ENCODE measurements at regions not wholly inside any gene's neighbourhood (a gene's known extent, or its start where the extent isn't known, plus 50 kb on each side); places are given as distances from the start of the nearest gene placed in this dataset.

DNA sequence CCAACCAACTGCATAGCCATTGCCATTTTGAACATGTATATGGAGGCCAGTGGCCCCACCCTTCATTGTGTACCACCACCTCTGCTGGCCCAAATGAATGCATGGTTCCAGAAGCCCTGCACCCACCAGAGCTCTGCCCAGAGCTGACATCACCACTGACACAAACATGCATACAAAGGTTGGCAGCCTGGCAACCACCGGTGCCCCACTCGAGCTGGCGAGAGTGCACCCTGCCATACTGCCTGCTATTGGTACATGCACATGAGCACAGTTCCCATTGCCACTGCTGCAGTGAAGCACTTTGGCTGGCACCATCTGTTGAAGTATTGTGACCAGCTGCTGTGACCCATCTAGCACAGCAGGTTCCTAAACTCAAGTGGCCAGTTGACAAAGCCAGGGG lies 1564.9 kb downstream of the OLFM4 start:
- Histone ChIP-seq H3K14ac (ENCODE audit: insufficient read length) (no peak overlapping the region), H2BK15ac (ENCODE audit: low read length) (no peak overlapping the region), H3K79me1 (ENCODE audit: low read depth, low read length) (no peaks in the 10 kb centered on the region), H3K23ac (ENCODE audit: insufficient read length) (no peak overlapping the region), H4K20me1 (replicated peaks in 1 of 2; ENCODE audit: control insufficient read depth in 1 of 2, insufficient read depth in 2 of 2, low read length in 2 of 2) (no peaks in the 10 kb centered on the region), H3K4ac (replicated peaks; ENCODE audit: insufficient read length, low read depth, low read length) (no peak overlapping the region), H3K18ac (ENCODE audit: extremely low read depth, low read length) (no peak overlapping the region), H2BK20ac (ENCODE audit: low read length) (no peak overlapping the region), H3K27me3 (replicated peaks in 1 of 4; ENCODE audit: control insufficient read depth in 3 of 4, extremely low read depth in 1 of 4, insufficient read depth in 3 of 4, low read length in 3 of 4) (no peaks in the 10 kb centered on the region), H3K9me3 (ENCODE audit: insufficient read depth in 2 of 2, low read depth in 1 of 2, low read length in 1 of 2) (no peaks in the 10 kb centered on the region), H3K4me2 (ENCODE audit: insufficient read depth in 1 of 2, low read depth in 2 of 2, low read length in 2 of 2) (no peak overlapping the region), H2AFZ (ENCODE audit: low read length) (no peak overlapping the region), H2BK12ac (ENCODE audit: low read depth, low read length) (no peak overlapping the region), H4K91ac (replicated peaks; ENCODE audit: insufficient read length, low read length) (no peak overlapping the region), H3K27ac (ENCODE audit: low read depth, low read length) (no peak overlapping the region), H3K79me2 (ENCODE audit: control insufficient read depth in 1 of 2, insufficient read depth in 2 of 2, low read length in 2 of 2) (no peaks in the 10 kb centered on the region), H3K56ac (replicated peaks; ENCODE audit: insufficient read length, low read depth, low read length) (no peak overlapping the region), H2BK5ac (ENCODE audit: low read depth, low read length) (no peak overlapping the region), H2BK120ac (replicated peaks; ENCODE audit: low read depth, low read length) (no peak overlapping the region), H3K9ac (replicated peaks in 1 of 4; ENCODE audit: extremely low read depth in 1 of 4, low read depth in 3 of 4, low read length in 3 of 4) (no peak overlapping the region), H3K4me1 (replicated peaks in 1 of 4; ENCODE audit: control insufficient read depth in 3 of 4, insufficient read depth in 4 of 4, low read length in 3 of 4) (no peaks in the 10 kb centered on the region), H4K8ac (ENCODE audit: extremely low read depth, insufficient read depth, low read length) (no peak overlapping the region), H4K5ac (ENCODE audit: insufficient read length, low read depth, low read length) (no peak overlapping the region), H3K23me2 (ENCODE audit: low read depth, low read length) (no peaks in the 10 kb centered on the region), H3K4me3 (ENCODE audit: extremely low read depth in 1 of 4, insufficient read depth in 2 of 4, low read depth in 3 of 4, low read length in 4 of 4) (no peak overlapping the region), H2AK5ac (ENCODE audit: low read depth, low read length) (no peak overlapping the region), H3K36me3 (ENCODE audit: control insufficient read depth in 2 of 4, insufficient read depth in 4 of 4, low read length in 3 of 4) (no peaks in the 10 kb centered on the region)
- DNase-seq (ENCODE audit: low read depth in 1 of 2, low spot score in 2 of 2), result no peak
- TF ChIP-seq EZH2 (IDR thresholded peaks at IDR 0.05; ENCODE audit: low read depth, low read length, severe bottlenecking) (no peak), POU5F1 (IDR thresholded peaks at IDR 0.05; ENCODE audit: low read depth, low read length) (no peak), RAD21 (IDR thresholded peaks at IDR 0.05 in 1 of 2, conservative IDR thresholded peaks at IDR 0.05 in 1 of 2; ENCODE audit: low read depth in 2 of 2, low read length in 2 of 2) (no peak), CHD1 (IDR thresholded peaks at IDR 0.05; ENCODE audit: low read depth, low read length) (no peak), JUND (IDR thresholded peaks at IDR 0.05; ENCODE audit: low read length) (no peak), KDM5A (IDR thresholded peaks at IDR 0.05; ENCODE audit: low read length) (no peak), GABPA (IDR thresholded peaks at IDR 0.05; ENCODE audit: borderline replicate concordance, insufficient read depth, low read length) (no peak), CBX5 (IDR thresholded peaks at IDR 0.05; ENCODE audit: low read depth, low read length) (no peak), NRF1 (IDR thresholded peaks at IDR 0.05; ENCODE audit: low read depth, low read length) (no peak), TBP (IDR thresholded peaks at IDR 0.05; ENCODE audit: low read depth, low read length) (no peak), POLR2AphosphoS5 (IDR thresholded peaks at IDR 0.05; ENCODE audit: low read depth, low read length) (no peak), SIRT6 (IDR thresholded peaks at IDR 0.05; ENCODE audit: low read length) (no peak)
- TF ChIP-seq, protein P1, sequence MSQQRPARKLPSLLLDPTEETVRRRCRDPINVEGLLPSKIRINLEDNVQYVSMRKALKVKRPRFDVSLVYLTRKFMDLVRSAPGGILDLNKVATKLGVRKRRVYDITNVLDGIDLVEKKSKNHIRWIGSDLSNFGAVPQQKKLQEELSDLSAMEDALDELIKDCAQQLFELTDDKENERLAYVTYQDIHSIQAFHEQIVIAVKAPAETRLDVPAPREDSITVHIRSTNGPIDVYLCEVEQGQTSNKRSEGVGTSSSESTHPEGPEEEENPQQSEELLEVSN (IDR thresholded peaks at IDR 0.05), result no peak
- TF ChIP-seq, protein P2, sequence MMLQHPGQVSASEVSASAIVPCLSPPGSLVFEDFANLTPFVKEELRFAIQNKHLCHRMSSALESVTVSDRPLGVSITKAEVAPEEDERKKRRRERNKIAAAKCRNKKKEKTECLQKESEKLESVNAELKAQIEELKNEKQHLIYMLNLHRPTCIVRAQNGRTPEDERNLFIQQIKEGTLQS (IDR thresholded peaks at IDR 0.05; ENCODE audit: insufficient read depth, low read depth, low read length), result no peak
- 94% methylated on average over 3 of the region's 3 CpGs; no CpG with 5 or more reads in 1 of the 2 experiments for WGBS, 2 experiments (ENCODE audit: extremely low coverage in 1 of 2, insufficient coverage in 1 of 2, insufficient read length in 1 of 2, insufficient replicate concordance in 2 of 2, low coverage in 1 of 2, low lambda C conversion rate in 2 of 2, missing lambda C conversion rate in 1 of 2)
- FAIRE-seq, result no peak
- ChIA-PET POLR2A (ENCODE audit: partially characterized antibody) (no interaction called here), CTCF (ENCODE audit: partially characterized antibody) (no interaction called here)

Measured in H1 (cell line).